CD4-positive, alpha-beta memory T cell (primary cell): ENCODE measurements at regions not wholly inside any gene's neighbourhood (a gene's known extent, or its start where the extent isn't known, plus 50 kb on each side); places are given as distances from the start of the nearest gene placed in this dataset.

ENCODE experiments used
- CTCF ChIA-PET: fragments of 350-600 bp; sonication (Branson Sonifier 250); formaldehyde crosslinking; loops from one replicate; lab custom pipeline; 2021; ENCODE audit warnings: inconsistent platforms; ENCODE audit not compliant: partially characterized antibody; lab: Charles Lee
- POLR2A ChIA-PET: fragments of 350-600 bp; sonication (Branson Sonifier 250); formaldehyde crosslinking; loops from one replicate; lab custom pipeline; 2021; ENCODE audit not compliant: partially characterized antibody; lab: Charles Lee
- DNase-seq, 5 donors: peaks; one replicate each; pipeline versions ENCODE4 v3.0.0 to v3.0.0-alpha.2; 2020 to 2022; ENCODE audit warnings: mixed read lengths in 1 of 5
- H3K27ac ChIP-seq: one replicate; pipeline ENCODE4 v1.7.0; 2013; ENCODE audit warnings: low read depth, low read length
- H3K27me3 ChIP-seq: 2 replicates; pipeline ENCODE4 v1.7.0; 2013; ENCODE audit warnings: mild to moderate bottlenecking, low read length, moderate library complexity; ENCODE audit not compliant: insufficient read depth
- H3K36me3 ChIP-seq: 2 replicates; pipeline ENCODE4 v1.7.0; 2013; ENCODE audit warnings: mild to moderate bottlenecking, low read length, moderate library complexity; ENCODE audit not compliant: insufficient read depth
- H3K4me1 ChIP-seq: 2 replicates; pipeline ENCODE4 v1.7.0; 2013; ENCODE audit warnings: mild to moderate bottlenecking, low read length, moderate library complexity; ENCODE audit not compliant: insufficient read depth
- H3K4me3 ChIP-seq, 2 donors: one replicate each; pipeline ENCODE4 v1.7.0; 2013; ENCODE audit warnings: low read length in 2 of 2, mild to moderate bottlenecking in 1 of 2
- H3K9me3 ChIP-seq, 2 donors: one replicate each; pipeline ENCODE4 v1.7.0; 2013; ENCODE audit warnings: low read length in 2 of 2, control low read depth in 1 of 2; ENCODE audit not compliant: control insufficient read depth in 1 of 2
- H3K27ac Mint-ChIP-seq, 7 donors: one replicate each; pipeline ENCODE4 v1.8.0; 2020 to 2021; ENCODE audit warnings: mixed read lengths in 7 of 7, mild to moderate bottlenecking in 6 of 7, inconsistent platforms in 3 of 7, moderate library complexity in 3 of 7
- H3K27me3 Mint-ChIP-seq, 2 donors: one replicate each; pipeline ENCODE4 v1.8.0; 2020 to 2021; ENCODE audit warnings: mixed read lengths in 2 of 2
- H3K36me3 Mint-ChIP-seq, 2 donors: one replicate each; pipeline ENCODE4 v1.8.0; 2020 to 2021; ENCODE audit warnings: mixed read lengths in 2 of 2, inconsistent platforms in 1 of 2, mild to moderate bottlenecking in 1 of 2
- H3K4me1 Mint-ChIP-seq, 4 donors: one replicate each; pipeline ENCODE4 v1.8.0; 2020 to 2021; ENCODE audit warnings: mixed read lengths in 4 of 4, mild to moderate bottlenecking in 1 of 4
- H3K4me3 Mint-ChIP-seq, 8 donors: one replicate each; pipeline ENCODE4 v1.8.0; 2020 to 2021; ENCODE audit warnings: mixed read lengths in 8 of 8, mild to moderate bottlenecking in 7 of 8, moderate library complexity in 6 of 8, inconsistent platforms in 3 of 8
- H3K9me3 Mint-ChIP-seq, 8 donors: one replicate each; pipeline ENCODE4 v1.8.0; 2020 to 2021; ENCODE audit warnings: mixed read lengths in 8 of 8, mild to moderate bottlenecking in 5 of 8, inconsistent platforms in 3 of 8, moderate library complexity in 1 of 8
- intact Hi-C: fragments of 100-400 bp; cut with micrococcal nuclease; formaldehyde crosslinking; loops from one replicate; pipeline ENCODE4 v1.15.1; 2023

GRCh38 chr1:234529950-234530237, 50.9 kb upstream of the TARBP1 start:
- no peak overlapping the region for H3K4me3 Mint-ChIP-seq
- no peak for DNase-seq
- Histone ChIP-seq H3K27me3 (no peaks in the 10 kb centered on the region), H3K4me3 (no peak overlapping the region), H3K4me1 (no peaks in the 10 kb centered on the region), H3K36me3 (no peaks in the 10 kb centered on the region), H3K9me3 (no peaks in the 10 kb centered on the region), H3K27ac (no peak overlapping the region)
- POLR2A ChIA-PET, result no interaction called here
- H3K36me3 Mint-ChIP-seq, result no peaks in the 10 kb centered on the region
- H3K27me3 Mint-ChIP-seq, result peaks cover 10 to 11% of the 10 kb centered on the region in 2 donors
- no peaks in the 10 kb centered on the region for H3K9me3 Mint-ChIP-seq
- intact Hi-C loops, result no loop called here
- CTCF ChIA-PET, result interaction anchor here (0.7 to 1.1 kb wide), 3 partner anchors 11 to 30 kb away, joined by 3 to 4 read pairs (median 4); no protein-coding TSS in a partner anchor
- peaks cover 0 to 2% (median 0%) of the 10 kb centered on the region in 4 donors for H3K4me1 Mint-ChIP-seq
- no peak overlapping the region for H3K27ac Mint-ChIP-seq

DNA sequence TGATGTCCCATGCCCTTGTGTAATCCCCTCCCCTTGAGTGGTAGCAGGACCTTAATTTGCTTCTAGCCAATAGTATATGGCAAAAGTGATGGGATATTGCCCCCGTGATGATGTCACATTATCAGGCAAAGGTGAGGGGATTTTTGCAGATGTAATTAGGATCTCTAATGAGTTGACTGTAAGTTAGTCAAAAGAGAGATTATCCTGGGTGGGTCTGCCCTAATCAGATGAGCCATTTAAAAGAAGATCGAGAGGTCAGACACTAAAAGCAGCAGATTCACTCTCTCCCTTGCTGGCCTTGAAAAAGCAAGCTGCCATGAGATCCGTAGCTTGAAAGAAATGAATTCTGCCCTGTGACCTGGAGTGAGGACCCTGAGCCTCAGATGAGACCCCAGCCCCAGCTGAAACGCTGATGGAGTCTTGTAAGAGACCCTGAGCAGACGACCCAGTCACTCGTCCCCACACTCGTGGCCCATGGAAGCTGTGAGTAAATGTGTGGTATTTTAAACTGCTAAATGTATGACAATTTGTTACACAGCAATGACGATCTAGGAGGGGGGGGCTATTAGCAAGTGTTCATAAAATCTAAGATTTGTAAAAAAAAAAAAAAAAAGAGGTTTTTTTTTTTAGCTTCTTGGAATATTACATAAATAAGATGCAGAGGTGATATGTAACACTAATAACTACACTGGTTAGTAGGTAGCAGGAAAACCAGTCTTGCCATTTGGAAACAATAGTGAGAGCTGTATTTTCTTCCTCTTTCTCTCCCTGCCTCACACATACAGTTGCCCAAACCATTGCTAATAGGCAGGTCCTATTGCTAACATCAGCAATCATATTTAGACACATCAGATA, 50.3 kb upstream of the TARBP1 start:
- no peak overlapping the region for H3K27ac ChIP-seq
- Mint-ChIP-seq H3K4me3 (no peak overlapping the region), H3K27me3 (peaks cover 10 to 11% of the 10 kb centered on the region in 2 donors), H3K4me1 (peaks cover 0 to 2% (median 0%) of the 10 kb centered on the region in 4 donors), H3K27ac (no peak overlapping the region), H3K9me3 (no peaks in the 10 kb centered on the region), H3K36me3 (no peaks in the 10 kb centered on the region)
- no peaks in the 10 kb centered on the region for H3K36me3 ChIP-seq
- H3K27me3 ChIP-seq, result no peaks in the 10 kb centered on the region
- H3K4me3 ChIP-seq, result no peak overlapping the region
- no peak for DNase-seq
- ChIA-PET CTCF (interaction anchor here (0.7 to 1.1 kb wide), 3 partner anchors 10 to 30 kb away, joined by 3 to 4 read pairs (median 4); no protein-coding TSS in a partner anchor), POLR2A (no interaction called here)
- intact Hi-C loops, result no loop called here
- H3K9me3 ChIP-seq, result no peaks in the 10 kb centered on the region
- no peaks in the 10 kb centered on the region for H3K4me1 ChIP-seq
